OCI-LY3 (cell line): ENCODE measurements at regions not wholly inside any gene's neighbourhood (a gene's known extent, or its start where the extent isn't known, plus 50 kb on each side); places are given as distances from the start of the nearest gene placed in this dataset.

ENCODE experiments used
- EZH2phosphoT487 ChIP-seq: fragments of 200-600 bp; shearing (Covaris generic); IDR thresholded peaks from 2 replicates; pipeline ENCODE4 v1.6.1; 2018; ENCODE audit warnings: antibody characterized with exemption, mixed run types, low read depth
- TF ChIP-seq, protein P1 (sequence below): fragments of 200-600, 300-600 bp; sonication (generic); IDR thresholded peaks from 2 replicates; pipeline ENCODE4 v1.5.1; 2014; ENCODE audit warnings: antibody characterized with exemption, low read length, low read depth

DNA sequence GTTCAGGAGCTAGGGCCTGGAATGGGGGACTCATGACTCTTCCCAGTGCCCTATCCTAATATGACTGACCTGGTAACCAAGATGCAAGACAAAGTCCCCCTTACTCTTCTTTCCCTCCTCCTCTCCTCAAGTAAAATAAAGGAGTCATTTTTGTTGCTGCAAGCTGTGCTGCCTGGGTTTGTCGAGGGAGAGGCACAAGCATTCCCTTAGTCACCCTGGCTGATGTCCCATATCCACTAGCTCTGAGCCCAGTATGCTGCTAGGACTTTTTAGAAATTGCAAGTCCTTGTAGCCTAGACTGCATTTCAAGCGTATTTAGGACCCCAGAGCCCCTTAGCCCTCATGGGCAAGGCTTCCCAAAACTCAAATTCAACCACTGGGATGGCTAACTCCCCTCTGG lies 338.5 kb upstream of the SETBP1 start:
- TF ChIP-seq, protein P1, sequence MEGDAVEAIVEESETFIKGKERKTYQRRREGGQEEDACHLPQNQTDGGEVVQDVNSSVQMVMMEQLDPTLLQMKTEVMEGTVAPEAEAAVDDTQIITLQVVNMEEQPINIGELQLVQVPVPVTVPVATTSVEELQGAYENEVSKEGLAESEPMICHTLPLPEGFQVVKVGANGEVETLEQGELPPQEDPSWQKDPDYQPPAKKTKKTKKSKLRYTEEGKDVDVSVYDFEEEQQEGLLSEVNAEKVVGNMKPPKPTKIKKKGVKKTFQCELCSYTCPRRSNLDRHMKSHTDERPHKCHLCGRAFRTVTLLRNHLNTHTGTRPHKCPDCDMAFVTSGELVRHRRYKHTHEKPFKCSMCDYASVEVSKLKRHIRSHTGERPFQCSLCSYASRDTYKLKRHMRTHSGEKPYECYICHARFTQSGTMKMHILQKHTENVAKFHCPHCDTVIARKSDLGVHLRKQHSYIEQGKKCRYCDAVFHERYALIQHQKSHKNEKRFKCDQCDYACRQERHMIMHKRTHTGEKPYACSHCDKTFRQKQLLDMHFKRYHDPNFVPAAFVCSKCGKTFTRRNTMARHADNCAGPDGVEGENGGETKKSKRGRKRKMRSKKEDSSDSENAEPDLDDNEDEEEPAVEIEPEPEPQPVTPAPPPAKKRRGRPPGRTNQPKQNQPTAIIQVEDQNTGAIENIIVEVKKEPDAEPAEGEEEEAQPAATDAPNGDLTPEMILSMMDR: no peak
- no peak for TF ChIP-seq EZH2phosphoT487
